ENCODE measurements at regions not wholly inside any gene's neighbourhood (a gene's known extent, or its start where the extent isn't known, plus 50 kb on each side); places are given as distances from the start of the nearest gene placed in this dataset.

GRCh38 chr3:31402117-31402516 lies 130.6 kb upstream of the STT3B start:
- TF ChIP-seq, protein P1, sequence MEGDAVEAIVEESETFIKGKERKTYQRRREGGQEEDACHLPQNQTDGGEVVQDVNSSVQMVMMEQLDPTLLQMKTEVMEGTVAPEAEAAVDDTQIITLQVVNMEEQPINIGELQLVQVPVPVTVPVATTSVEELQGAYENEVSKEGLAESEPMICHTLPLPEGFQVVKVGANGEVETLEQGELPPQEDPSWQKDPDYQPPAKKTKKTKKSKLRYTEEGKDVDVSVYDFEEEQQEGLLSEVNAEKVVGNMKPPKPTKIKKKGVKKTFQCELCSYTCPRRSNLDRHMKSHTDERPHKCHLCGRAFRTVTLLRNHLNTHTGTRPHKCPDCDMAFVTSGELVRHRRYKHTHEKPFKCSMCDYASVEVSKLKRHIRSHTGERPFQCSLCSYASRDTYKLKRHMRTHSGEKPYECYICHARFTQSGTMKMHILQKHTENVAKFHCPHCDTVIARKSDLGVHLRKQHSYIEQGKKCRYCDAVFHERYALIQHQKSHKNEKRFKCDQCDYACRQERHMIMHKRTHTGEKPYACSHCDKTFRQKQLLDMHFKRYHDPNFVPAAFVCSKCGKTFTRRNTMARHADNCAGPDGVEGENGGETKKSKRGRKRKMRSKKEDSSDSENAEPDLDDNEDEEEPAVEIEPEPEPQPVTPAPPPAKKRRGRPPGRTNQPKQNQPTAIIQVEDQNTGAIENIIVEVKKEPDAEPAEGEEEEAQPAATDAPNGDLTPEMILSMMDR (IDR thresholded peaks at IDR 0.05; ENCODE audit: poor library complexity), result no peak
- no peak for TF ChIP-seq EZH2 (IDR thresholded peaks at IDR 0.05; ENCODE audit: borderline replicate concordance)
